Activated naive CD8-positive, alpha-beta T cell treated with anti-CD3 and anti-CD28 coated beads, Interleukin-2, amount 50 U/mL, for 24 hours (primary cell): ENCODE measurements at regions not wholly inside any gene's neighbourhood (a gene's known extent, or its start where the extent isn't known, plus 50 kb on each side); places are given as distances from the start of the nearest gene placed in this dataset.

Source experiments
- ATAC-seq: fragments of 150-1000 bp; cut with Tn5 transposase; one replicate; pipeline ENCODE4 v1.10.0; 2021
- DNase-seq: peaks from one replicate; pipeline ENCODE4 v3.0.0; 2021
- H3K27ac Mint-ChIP-seq: one replicate; pipeline ENCODE4 v1.8.0; 2021; ENCODE audit warnings: mild to moderate bottlenecking, mixed read lengths
- H3K27me3 Mint-ChIP-seq: one replicate; pipeline ENCODE4 v1.8.0; 2021; ENCODE audit warnings: mixed read lengths
- H3K36me3 Mint-ChIP-seq: one replicate; pipeline ENCODE4 v1.8.0; 2021; ENCODE audit warnings: low read depth, mixed read lengths
- H3K4me1 Mint-ChIP-seq: one replicate; pipeline ENCODE4 v1.8.0; 2021; ENCODE audit warnings: mixed read lengths
- H3K4me3 Mint-ChIP-seq: one replicate; pipeline ENCODE4 v1.8.0; 2021; ENCODE audit warnings: mild to moderate bottlenecking, moderate library complexity, mixed read lengths
- H3K9me3 Mint-ChIP-seq: one replicate; pipeline ENCODE4 v1.8.0; 2021; ENCODE audit warnings: mixed read lengths

DNA sequence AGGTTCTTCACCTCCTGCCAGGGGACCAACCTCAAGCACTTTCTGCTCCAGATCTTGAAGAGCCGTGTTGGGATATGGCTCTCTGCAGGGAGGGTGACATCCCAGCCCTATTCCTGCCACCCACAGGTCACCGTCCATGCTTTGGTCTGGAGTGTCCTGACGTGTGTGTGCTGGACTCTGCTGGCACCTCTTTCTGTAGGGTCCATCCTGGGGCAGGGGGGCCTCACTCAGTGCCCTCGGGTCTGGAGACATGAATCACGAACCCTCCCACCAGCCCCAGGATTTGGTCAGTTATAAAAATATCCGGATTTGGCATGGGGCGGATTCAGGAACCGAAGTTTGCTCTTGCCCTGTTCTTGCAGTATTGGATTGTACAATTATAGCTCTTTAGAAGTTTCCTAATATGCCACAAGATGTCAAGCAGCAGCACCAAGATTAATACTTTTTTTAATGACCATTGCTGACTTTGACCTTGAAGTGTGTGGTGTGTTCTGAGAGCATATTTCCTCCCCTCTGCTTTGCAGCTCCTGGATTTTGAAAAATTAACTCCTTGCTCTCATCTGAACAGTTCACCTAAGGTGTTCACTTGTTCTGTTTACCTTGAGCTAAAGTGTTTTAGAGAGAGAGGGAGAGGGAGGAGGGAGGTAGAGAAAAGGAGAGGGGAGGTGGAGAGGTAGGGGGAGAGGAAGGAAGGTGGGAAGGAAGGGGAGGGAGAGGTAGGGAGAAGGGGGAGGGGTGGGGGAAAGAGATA lies 95.4 kb upstream of the SHH start:
- no peaks in the 10 kb centered on the region for H3K27me3 Mint-ChIP-seq
- peaks cover 18% of the 10 kb centered on the region for H3K9me3 Mint-ChIP-seq
- DNase-seq (no peak), ATAC-seq (no peak)
- no peaks in the 10 kb centered on the region for H3K4me1 Mint-ChIP-seq
- H3K27ac Mint-ChIP-seq = no peak overlapping the region
- H3K4me3 Mint-ChIP-seq = no peak overlapping the region
- H3K36me3 Mint-ChIP-seq = no peaks in the 10 kb centered on the region

DNA sequence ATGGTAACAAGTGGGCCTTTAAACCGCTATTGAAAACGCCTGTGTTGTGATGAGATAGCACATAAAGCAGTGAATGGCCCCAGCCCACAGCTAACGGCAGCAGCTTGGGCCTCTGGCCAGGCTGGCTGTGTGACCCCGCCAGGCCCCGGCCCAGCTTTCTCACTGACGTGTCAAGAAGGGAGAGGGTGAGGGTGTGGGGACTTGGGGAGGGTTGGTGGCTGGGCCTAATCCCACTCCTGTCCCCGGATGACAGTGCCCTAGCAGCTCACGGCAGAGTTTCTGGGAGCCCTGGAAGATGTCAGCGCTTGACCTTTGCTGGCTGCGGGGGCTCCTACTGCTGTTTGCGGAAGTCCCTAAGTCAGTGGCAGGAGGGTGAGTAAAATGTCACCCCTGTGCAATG lies 88.9 kb upstream of the SHH start:
- no peaks in the 10 kb centered on the region for H3K4me1 Mint-ChIP-seq
- ATAC-seq (no peak), DNase-seq (no peak)
- H3K36me3 Mint-ChIP-seq = no peaks in the 10 kb centered on the region
- H3K4me3 Mint-ChIP-seq = no peak overlapping the region
- peaks cover 5% of the 10 kb centered on the region for H3K9me3 Mint-ChIP-seq
- H3K27ac Mint-ChIP-seq = no peak overlapping the region
- no peaks in the 10 kb centered on the region for H3K27me3 Mint-ChIP-seq

DNA sequence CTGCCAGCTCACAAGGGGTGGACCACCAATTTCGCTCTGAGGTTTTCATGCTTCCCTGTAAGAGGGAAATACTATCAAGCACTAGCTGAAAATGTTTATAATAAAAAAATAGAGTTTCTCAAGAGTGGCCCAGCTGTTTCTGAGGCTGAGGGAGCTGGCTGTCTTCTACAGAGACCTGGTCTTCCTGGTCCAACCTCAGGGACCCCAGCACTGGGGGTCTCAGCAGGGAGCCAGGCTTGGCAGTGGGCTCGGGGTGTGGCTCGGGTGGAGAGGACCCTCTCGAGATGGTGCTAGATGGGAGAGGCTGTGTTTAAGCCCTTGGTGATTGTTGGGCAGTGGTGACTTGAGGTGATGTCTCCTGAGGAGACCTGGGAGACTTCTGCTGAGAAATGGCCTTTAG lies 87.3 kb upstream of the SHH start:
- peaks cover 3% of the 10 kb centered on the region for H3K9me3 Mint-ChIP-seq
- no peaks in the 10 kb centered on the region for H3K36me3 Mint-ChIP-seq
- H3K27ac Mint-ChIP-seq = no peak overlapping the region
- ATAC-seq = no peak
- DNase-seq = no peak
- H3K27me3 Mint-ChIP-seq = peaks cover 5% of the 10 kb centered on the region
- H3K4me3 Mint-ChIP-seq = no peak overlapping the region
- H3K4me1 Mint-ChIP-seq = no peaks in the 10 kb centered on the region

- Mint-ChIP-seq H3K36me3 (no peaks in the 10 kb centered on the region), H3K9me3 (no peaks in the 10 kb centered on the region), H3K4me3 (no peak overlapping the region), H3K4me1 (no peaks in the 10 kb centered on the region), H3K27me3 (peaks cover 5% of the 10 kb centered on the region), H3K27ac (no peak overlapping the region)
- no peak for ATAC-seq
- no peak for DNase-seq
These were observed 85.6 kb upstream of the SHH start for GRCh38 chr7:155897758-155898386.

GRCh38 chr7:155896531-155897263 lies 84.4 kb upstream of the SHH start:
- Mint-ChIP-seq H3K27ac (no peak overlapping the region), H3K36me3 (no peaks in the 10 kb centered on the region), H3K4me3 (no peak overlapping the region), H3K9me3 (no peaks in the 10 kb centered on the region), H3K27me3 (peaks cover 5% of the 10 kb centered on the region), H3K4me1 (no peaks in the 10 kb centered on the region)
- DNase-seq (no peak), ATAC-seq (no peak)

DNA sequence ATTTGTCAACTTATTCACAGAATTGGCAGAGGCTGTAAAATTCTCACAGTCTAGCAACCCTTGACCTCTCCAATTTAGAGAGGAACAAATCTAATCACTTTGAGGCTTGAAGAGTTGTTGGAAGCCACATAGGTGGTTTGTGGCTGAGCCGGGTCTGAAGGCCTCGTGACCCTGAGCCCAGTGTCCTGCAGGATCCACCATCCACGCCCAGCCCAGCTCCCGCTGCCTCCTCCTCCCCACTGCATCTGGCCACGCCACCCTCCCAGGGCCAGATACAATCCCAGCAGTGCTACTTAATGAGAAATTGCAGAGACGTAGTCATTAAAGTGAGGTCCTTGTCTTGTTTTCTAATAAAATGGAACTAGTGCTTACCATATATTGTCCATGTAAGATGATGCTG lies 81.4 kb upstream of the SHH start:
- no peak overlapping the region for H3K4me3 Mint-ChIP-seq
- no peaks in the 10 kb centered on the region for H3K36me3 Mint-ChIP-seq
- H3K27ac Mint-ChIP-seq = no peak overlapping the region
- no peaks in the 10 kb centered on the region for H3K4me1 Mint-ChIP-seq
- H3K27me3 Mint-ChIP-seq = peaks cover 7% of the 10 kb centered on the region
- DNase-seq (no peak), ATAC-seq (no peak)
- no peaks in the 10 kb centered on the region for H3K9me3 Mint-ChIP-seq

DNA sequence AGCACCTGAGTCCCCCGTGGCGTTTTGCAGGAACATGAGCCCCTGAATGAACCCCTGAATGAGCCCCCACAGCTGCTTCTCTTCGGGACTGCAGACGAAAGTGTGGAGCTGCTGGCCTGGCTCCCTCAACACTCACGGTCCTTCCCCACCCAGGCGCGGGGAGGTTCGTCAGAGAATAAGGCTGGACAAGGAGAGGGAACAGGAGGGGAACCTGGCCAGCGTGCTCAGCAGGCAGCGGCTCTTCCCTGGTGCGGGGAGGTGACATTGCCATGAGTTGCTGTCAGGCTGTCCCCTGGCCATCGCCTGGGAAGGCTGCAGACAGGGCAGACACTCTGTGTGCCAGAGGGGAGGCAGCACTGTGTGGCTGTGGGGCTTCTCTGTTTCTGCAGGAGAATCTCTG lies 80.9 kb upstream of the SHH start:
- no peak for DNase-seq
- no peaks in the 10 kb centered on the region for H3K9me3 Mint-ChIP-seq
- peaks cover 8% of the 10 kb centered on the region for H3K27me3 Mint-ChIP-seq
- H3K4me3 Mint-ChIP-seq = no peak overlapping the region
- no peak overlapping the region for H3K27ac Mint-ChIP-seq
- H3K36me3 Mint-ChIP-seq = no peaks in the 10 kb centered on the region
- no peaks in the 10 kb centered on the region for H3K4me1 Mint-ChIP-seq
- ATAC-seq = no peak

DNA sequence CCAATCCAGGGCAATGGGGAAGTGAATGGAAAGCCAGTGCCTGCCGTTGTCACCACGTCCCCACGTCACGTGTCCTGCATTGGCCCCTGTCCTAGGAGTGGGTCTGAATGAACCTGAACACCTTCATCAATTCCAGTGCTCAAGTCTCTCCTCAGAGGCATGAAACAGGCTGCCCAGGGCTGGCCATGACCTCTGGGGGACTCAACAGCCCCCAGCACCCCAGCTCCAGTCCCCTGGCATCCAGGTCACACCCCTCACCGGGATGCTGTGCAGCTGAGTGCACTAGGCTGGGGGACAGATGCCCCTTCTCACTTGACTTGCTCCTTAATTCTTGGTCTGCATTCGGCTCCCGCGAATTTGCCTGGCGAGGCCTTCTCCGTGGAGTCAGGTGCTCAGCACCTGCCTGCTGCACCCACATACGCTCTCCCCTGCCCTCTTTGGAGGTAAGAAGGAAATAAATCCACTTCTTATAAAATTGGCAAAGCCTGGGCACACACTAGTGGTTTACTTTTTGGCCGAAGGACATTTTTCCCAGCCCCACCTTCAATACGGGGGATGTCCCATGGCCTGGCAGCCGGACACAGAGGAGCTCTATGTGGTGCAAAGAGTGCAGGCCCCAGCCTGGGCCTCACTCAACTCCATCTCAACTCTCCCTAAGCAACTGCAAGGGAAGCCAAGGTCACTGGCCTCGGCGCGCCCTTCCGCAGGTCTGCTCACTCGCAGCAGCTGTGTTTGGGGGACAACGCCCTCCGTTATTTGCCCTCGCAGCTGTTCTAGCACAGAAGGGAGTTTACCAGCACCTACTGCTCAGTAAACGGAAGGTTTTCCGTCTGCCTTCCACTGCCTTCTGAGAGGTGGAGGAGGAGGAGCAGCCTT lies 77.6 kb upstream of the SHH start:
- peaks cover 5% of the 10 kb centered on the region for H3K27me3 Mint-ChIP-seq
- H3K9me3 Mint-ChIP-seq = no peaks in the 10 kb centered on the region
- ATAC-seq (no peak), DNase-seq (no peak)
- no peaks in the 10 kb centered on the region for H3K36me3 Mint-ChIP-seq
- H3K4me1 Mint-ChIP-seq = no peaks in the 10 kb centered on the region
- no peak overlapping the region for H3K27ac Mint-ChIP-seq
- H3K4me3 Mint-ChIP-seq = no peak overlapping the region

DNA sequence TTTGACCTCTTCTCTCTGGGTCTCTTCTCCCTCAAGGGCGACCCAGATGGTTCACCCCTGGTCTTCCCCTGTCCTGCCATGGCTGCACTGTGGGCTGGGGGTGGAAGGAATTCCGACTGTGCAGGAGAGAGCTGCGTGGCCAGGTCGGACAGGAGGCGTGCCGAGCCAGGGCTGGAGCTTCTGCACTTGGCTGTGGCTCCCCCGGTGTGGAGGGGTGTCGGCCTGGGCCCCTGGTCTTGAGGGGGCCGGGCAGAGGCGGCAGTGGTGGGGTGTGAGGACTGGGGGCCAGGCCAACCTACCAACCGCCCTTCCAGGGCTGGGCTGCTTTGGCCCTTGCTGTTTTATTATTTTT lies 74.9 kb upstream of the SHH start:
- H3K9me3 Mint-ChIP-seq = no peaks in the 10 kb centered on the region
- H3K4me3 Mint-ChIP-seq = no peak overlapping the region
- no peaks in the 10 kb centered on the region for H3K36me3 Mint-ChIP-seq
- no peak overlapping the region for H3K27ac Mint-ChIP-seq
- ATAC-seq (no peak), DNase-seq (no peak)
- no peaks in the 10 kb centered on the region for H3K4me1 Mint-ChIP-seq
- H3K27me3 Mint-ChIP-seq = peaks cover 5% of the 10 kb centered on the region

DNA sequence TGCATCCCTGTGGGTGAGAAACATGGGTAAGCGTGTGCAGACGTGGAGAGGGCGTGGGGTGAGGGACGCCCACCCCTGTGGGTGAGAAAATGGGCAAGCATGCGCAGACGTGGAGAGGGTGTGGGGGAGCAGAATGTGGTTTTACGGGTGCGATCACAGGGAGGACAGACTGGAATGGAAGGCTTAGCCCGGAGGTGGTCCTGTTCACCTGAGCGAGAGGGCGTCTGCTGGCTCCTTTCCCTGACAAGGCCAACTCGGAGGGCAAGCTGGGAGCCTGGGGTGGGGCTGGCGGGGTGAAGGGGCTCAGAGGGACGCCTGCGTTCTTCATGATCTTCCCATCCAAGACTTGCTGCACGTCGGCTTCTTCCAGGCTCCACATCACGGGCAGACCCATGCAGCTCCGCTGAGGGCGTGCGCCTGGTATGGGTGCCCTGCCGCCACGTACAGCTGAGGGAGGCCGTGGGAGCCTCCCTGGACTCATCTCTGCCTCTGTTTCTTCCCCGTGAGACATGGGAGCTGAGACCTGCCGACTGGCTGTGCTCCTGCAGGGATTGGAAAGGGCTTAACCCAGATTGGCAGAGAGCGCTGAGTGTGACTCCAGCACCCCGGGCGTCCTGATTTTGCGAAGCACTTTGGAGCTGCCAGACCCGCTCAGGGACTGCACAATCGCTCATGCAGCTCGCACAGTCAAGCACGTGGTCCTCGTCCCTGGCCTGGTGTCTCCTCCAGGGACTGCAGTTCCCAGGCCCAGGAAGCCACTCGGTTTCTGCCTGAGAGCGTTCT lies 74.3 kb upstream of the SHH start:
- no peak overlapping the region for H3K27ac Mint-ChIP-seq
- H3K36me3 Mint-ChIP-seq = no peaks in the 10 kb centered on the region
- H3K9me3 Mint-ChIP-seq = no peaks in the 10 kb centered on the region
- H3K4me1 Mint-ChIP-seq = no peaks in the 10 kb centered on the region
- ATAC-seq = no peak
- no peak for DNase-seq
- peaks cover 5% of the 10 kb centered on the region for H3K27me3 Mint-ChIP-seq
- no peak overlapping the region for H3K4me3 Mint-ChIP-seq

- no peaks in the 10 kb centered on the region for H3K9me3 Mint-ChIP-seq
- H3K4me1 Mint-ChIP-seq = no peaks in the 10 kb centered on the region
- DNase-seq = no peak
- H3K36me3 Mint-ChIP-seq = no peaks in the 10 kb centered on the region
- peaks cover 5% of the 10 kb centered on the region for H3K27me3 Mint-ChIP-seq
- H3K27ac Mint-ChIP-seq = no peak overlapping the region
- H3K4me3 Mint-ChIP-seq = no peak overlapping the region
- ATAC-seq = no peak
These were observed 73.2 kb upstream of the SHH start for GRCh38 chr7:155885167-155886155.

DNA sequence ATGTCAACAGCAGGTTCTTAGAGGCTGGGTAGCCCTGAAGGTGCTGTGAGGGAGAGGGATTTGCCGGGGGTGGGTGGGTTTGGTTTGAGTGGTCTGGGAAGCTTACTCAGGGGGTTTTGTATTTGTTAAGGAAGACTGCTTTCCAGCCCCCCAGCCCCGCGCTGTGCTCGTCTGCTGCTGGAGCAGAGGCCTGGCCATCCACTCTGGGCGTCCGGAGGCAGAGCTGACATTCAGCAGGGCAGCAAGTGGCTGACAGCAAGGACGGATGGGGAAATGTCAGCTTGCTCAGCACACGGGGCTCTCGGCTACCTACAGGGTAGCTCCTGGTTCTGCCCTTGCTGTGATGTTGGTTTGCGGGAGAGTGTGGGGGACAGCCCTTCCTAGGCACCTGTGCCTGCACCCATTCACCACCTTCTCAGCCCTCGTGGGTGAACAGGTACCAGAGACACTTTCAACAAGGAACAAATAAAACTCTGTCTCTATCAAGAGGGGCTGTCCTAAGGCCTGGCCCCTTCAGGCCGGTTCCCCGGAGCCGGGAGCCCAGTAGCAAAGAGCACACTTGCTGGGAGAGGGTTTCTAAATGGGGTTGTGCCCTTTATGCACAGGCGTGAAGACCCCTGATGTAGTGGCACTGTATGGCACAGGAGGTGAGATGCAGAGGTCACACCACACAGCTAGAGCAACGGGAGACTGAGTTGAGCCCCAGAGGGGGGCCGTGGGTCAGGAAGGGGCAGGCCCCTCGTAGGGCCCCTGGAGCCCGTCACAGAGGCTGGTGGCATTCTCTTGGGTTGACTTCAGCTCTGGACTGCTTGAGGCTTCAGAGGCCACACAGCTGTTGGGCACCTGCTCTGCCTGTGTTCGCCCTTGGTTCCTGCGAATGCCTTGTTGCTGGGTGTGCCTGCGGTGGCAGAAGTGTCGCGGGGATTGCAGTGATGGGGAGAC lies 72.2 kb upstream of the SHH start:
- ATAC-seq (no peak), DNase-seq (no peak)
- no peak overlapping the region for H3K27ac Mint-ChIP-seq
- no peaks in the 10 kb centered on the region for H3K9me3 Mint-ChIP-seq
- peaks cover 5% of the 10 kb centered on the region for H3K27me3 Mint-ChIP-seq
- no peaks in the 10 kb centered on the region for H3K36me3 Mint-ChIP-seq
- H3K4me3 Mint-ChIP-seq = no peak overlapping the region
- no peaks in the 10 kb centered on the region for H3K4me1 Mint-ChIP-seq
